Activated CD4-positive, alpha-beta T cell treated with anti-CD3 and anti-CD28 coated beads, Interleukin-2, Interleukin-4, amounts not matched to agents 100 ng/mL and 50 ng/mL, durations not matched to agents 16 hours and 8 hours (primary cell): ENCODE measurements at regions not wholly inside any gene's neighbourhood (a gene's known extent, or its start where the extent isn't known, plus 50 kb on each side); places are given as distances from the start of the nearest gene placed in this dataset.
"Not testable (repeated sequence)": the region's sequence is repeated elsewhere in the genome, so short reads cannot be mapped to it uniquely, and the experiment has no call there.

ENCODE experiments used
- DNase-seq: peaks from one replicate; pipeline ENCODE4 v3.0.0-alpha.2; 2020; ENCODE audit warnings: low spot score

GRCh38 chr20:48440916-48441315 lies 386.9 kb downstream of the PREX1 start:
- DNase-seq, result no peak

- not testable (repeated sequence) for DNase-seq
These were observed 387.5 kb downstream of the PREX1 start for GRCh38 chr20:48440261-48440660.

- DNase-seq, result no peak
These were observed 390.7 kb downstream of the PREX1 start for GRCh38 chr20:48437146-48437545.

- not testable (repeated sequence) for DNase-seq
These were observed 391.2 kb downstream of the PREX1 start for GRCh38 chr20:48436609-48437008.

- DNase-seq, result no peak
These were observed 394.6 kb downstream of the PREX1 start for GRCh38 chr20:48433178-48433577.

- no peak for DNase-seq
These were observed 395.3 kb downstream of the PREX1 start for GRCh38 chr20:48432494-48432832.

- DNase-seq, result no peak
These were observed 395.9 kb downstream of the PREX1 start for GRCh38 chr20:48431653-48432493.

- DNase-seq, result no peak
These were observed 401.2 kb downstream of the PREX1 start for GRCh38 chr20:48426630-48427029.

- DNase-seq, result no peak
These were observed 401.8 kb downstream of the PREX1 start for GRCh38 chr20:48425817-48426612.

- no peak for DNase-seq
These were observed 402.5 kb downstream of the PREX1 start for GRCh38 chr20:48425321-48425720.

GRCh38 chr20:48422242-48422960 lies 405.4 kb downstream of the PREX1 start:
- no peak for DNase-seq

- no peak for DNase-seq
These were observed 406.3 kb downstream of the PREX1 start for GRCh38 chr20:48421547-48421946.

- DNase-seq, result no peak
These were observed 407.6 kb downstream of the PREX1 start for GRCh38 chr20:48420176-48420575.

GRCh38 chr20:48419173-48419572 lies 408.6 kb downstream of the PREX1 start:
- DNase-seq, result no peak

- peak; percentile 22 for DNase-seq
These were observed 411.8 kb downstream of the PREX1 start for GRCh38 chr20:48416002-48416401.

GRCh38 chr20:48414786-48415185 lies 413.0 kb downstream of the PREX1 start:
- DNase-seq, result no peak

GRCh38 chr20:48411919-48412522 lies 415.8 kb downstream of the PREX1 start:
- DNase-seq, result no peak

GRCh38 chr20:48411245-48411644 lies 416.6 kb downstream of the PREX1 start:
- DNase-seq, result no peak

- no peak for DNase-seq
These were observed 418.7 kb downstream of the PREX1 start for GRCh38 chr20:48409055-48409615.

- DNase-seq, result no peak
These were observed 420.1 kb downstream of the PREX1 start for GRCh38 chr20:48407710-48408109.

- DNase-seq, result no peak
These were observed 420.9 kb downstream of the PREX1 start for GRCh38 chr20:48406912-48407340.

- DNase-seq, result peak; percentile 11
These were observed 421.3 kb downstream of the PREX1 start for GRCh38 chr20:48406498-48406897.
